SU-DHL-6 (cell line): ENCODE measurements at regions not wholly inside any gene's neighbourhood (a gene's known extent, or its start where the extent isn't known, plus 50 kb on each side); places are given as distances from the start of the nearest gene placed in this dataset.

Experiments
- H2AFZ ChIP-seq: fragments of 200-600 bp; sonication (generic); 2 replicates; pipeline ENCODE4 v1.6.1; 2014; ENCODE audit warnings: low read depth, mild to moderate bottlenecking, moderate library complexity, mixed read lengths, antibody characterized with exemption, low read length; ENCODE audit not compliant: severe bottlenecking
- H3F3A ChIP-seq: fragments of 200-600 bp; shearing (Covaris generic); 2 replicates; pipeline ENCODE4 v1.6.0; 2016; ENCODE audit warnings: antibody characterized with exemption, mild to moderate bottlenecking; ENCODE audit not compliant: insufficient read depth
- H3K27ac ChIP-seq: fragments of 200-600 bp; sonication (generic); 2 replicates; pipeline ENCODE4 v1.5.1; 2016; ENCODE audit warnings: low read depth, mild to moderate bottlenecking, low read length, moderate library complexity, mixed read lengths
- H3K27me3 ChIP-seq: fragments of 200-600 bp; sonication (generic), shearing (Covaris generic); 2 replicates; pipeline ENCODE4 v1.6.0; 2014; ENCODE audit warnings: mild to moderate bottlenecking, low read length
- H3K36me3 ChIP-seq: fragments of 200-600 bp; sonication (generic); 2 replicates; pipeline ENCODE4 v1.6.1; 2014; ENCODE audit warnings: mild to moderate bottlenecking, low read length, mixed read lengths
- H3K4me2 ChIP-seq: fragments of 300-600, 200-600 bp; shearing (Covaris generic), sonication (generic); 2 replicates; pipeline ENCODE4 v1.6.0; 2014; ENCODE audit warnings: low read length, low read depth, mild to moderate bottlenecking; ENCODE audit not compliant: poor library complexity, severe bottlenecking
- H3K4me3 ChIP-seq: fragments of 200-600 bp; sonication (generic); 2 replicates; pipeline ENCODE4 v1.5.1; 2014; ENCODE audit warnings: antibody characterized with exemption, low read length, mild to moderate bottlenecking, mixed read lengths; ENCODE audit not compliant: insufficient read depth, poor library complexity, severe bottlenecking
- H3K79me2 ChIP-seq: fragments of 200-600 bp; sonication (generic); 2 replicates; pipeline ENCODE4 v1.6.1; 2014; ENCODE audit warnings: mild to moderate bottlenecking, low read length, moderate library complexity; ENCODE audit not compliant: insufficient read depth
- H3K9ac ChIP-seq: fragments of 200-600 bp; sonication (generic); 2 replicates; pipeline ENCODE4 v1.7.0; 2014; ENCODE audit warnings: mild to moderate bottlenecking, low read length
- H3K9me2 ChIP-seq: fragments of 200-600 bp; sonication (generic); replicated peaks from 2 replicates; pipeline ENCODE4 v1.6.1; 2014; ENCODE audit warnings: low read length; ENCODE audit not compliant: insufficient read depth
- H3K9me3 ChIP-seq: fragments of 200-600 bp; sonication (generic); 2 replicates; pipeline ENCODE4 v1.6.1; 2014; ENCODE audit warnings: low read length, mixed read lengths; ENCODE audit not compliant: insufficient read depth
- H4K20me1 ChIP-seq: fragments of 200-600 bp; sonication (generic); 2 replicates; pipeline ENCODE4 v1.6.1; 2014; ENCODE audit warnings: low read depth, mild to moderate bottlenecking, antibody characterized with exemption, low read length, moderate library complexity, mixed read lengths
- CTCF ChIP-seq: fragments of 200-600 bp; sonication (generic); IDR thresholded peaks from one replicate; pipeline ENCODE4 v1.5.1; 2017; ENCODE audit warnings: antibody characterized with exemption, mild to moderate bottlenecking, low read length, moderate library complexity; ENCODE audit not compliant: insufficient read depth, poor library complexity, severe bottlenecking
- EZH2phosphoT487 ChIP-seq: fragments of 200-600 bp; sonication (generic), shearing (Covaris generic); conservative IDR thresholded peaks from 2 replicates; pipeline ENCODE4 v1.6.1; 2018; ENCODE audit warnings: mild to moderate bottlenecking, antibody characterized with exemption, low read length, moderate library complexity, mixed read lengths

GRCh38 chr2:144801766-144802165 is 281.8 kb upstream of the ZEB2 start:
- Histone ChIP-seq H3F3A (no peaks in the 10 kb centered on the region), H4K20me1 (no peaks in the 10 kb centered on the region), H3K4me2 (no peak overlapping the region), H3K9me3 (no peaks in the 10 kb centered on the region), H2AFZ (no peak overlapping the region), H3K36me3 (no peaks in the 10 kb centered on the region), H3K27ac (no peak overlapping the region), H3K9me2 (no peaks in the 10 kb centered on the region), H3K27me3 (no peaks in the 10 kb centered on the region), H3K4me3 (no peak overlapping the region), H3K9ac (no peak overlapping the region), H3K79me2 (no peaks in the 10 kb centered on the region)
- TF ChIP-seq EZH2phosphoT487 = no peak
- TF ChIP-seq CTCF = no peak

- Histone ChIP-seq H3K4me3 (no peak overlapping the region), H3K79me2 (no peaks in the 10 kb centered on the region), H3K27ac (no peak overlapping the region), H3K9ac (no peak overlapping the region), H3K9me2 (no peaks in the 10 kb centered on the region), H3F3A (no peaks in the 10 kb centered on the region), H3K27me3 (no peaks in the 10 kb centered on the region), H3K4me2 (no peak overlapping the region), H3K36me3 (no peaks in the 10 kb centered on the region), H2AFZ (no peak overlapping the region), H4K20me1 (no peaks in the 10 kb centered on the region), H3K9me3 (no peaks in the 10 kb centered on the region)
- TF ChIP-seq EZH2phosphoT487 (no peak), CTCF (no peak)
Measured at GRCh38 chr2:144801325-144801724, 281.4 kb upstream of the ZEB2 start.

- Histone ChIP-seq H3K4me2 (no peak overlapping the region), H3K9me2 (no peaks in the 10 kb centered on the region), H3K79me2 (no peaks in the 10 kb centered on the region), H3K4me3 (no peak overlapping the region), H3K9me3 (no peaks in the 10 kb centered on the region), H4K20me1 (no peaks in the 10 kb centered on the region), H3K27ac (no peak overlapping the region), H3K27me3 (no peaks in the 10 kb centered on the region), H2AFZ (no peak overlapping the region), H3K36me3 (no peaks in the 10 kb centered on the region), H3K9ac (no peak overlapping the region), H3F3A (no peaks in the 10 kb centered on the region)
- TF ChIP-seq EZH2phosphoT487 = no peak
- TF ChIP-seq CTCF = no peak
Measured at GRCh38 chr2:144798989-144799388, 279.1 kb upstream of the ZEB2 start.

- Histone ChIP-seq H3F3A (no peaks in the 10 kb centered on the region), H3K9ac (no peak overlapping the region), H4K20me1 (no peaks in the 10 kb centered on the region), H3K27ac (no peak overlapping the region), H3K4me2 (no peak overlapping the region), H3K36me3 (no peaks in the 10 kb centered on the region), H3K9me2 (no peaks in the 10 kb centered on the region), H3K27me3 (no peaks in the 10 kb centered on the region), H3K79me2 (no peaks in the 10 kb centered on the region), H3K4me3 (no peak overlapping the region), H2AFZ (no peak overlapping the region), H3K9me3 (no peaks in the 10 kb centered on the region)
- TF ChIP-seq EZH2phosphoT487 (no peak), CTCF (no peak)
Measured at GRCh38 chr2:144798034-144798433, 278.1 kb upstream of the ZEB2 start.
